ENCODE measurements at regions not wholly inside any gene's neighbourhood (a gene's known extent, or its start where the extent isn't known, plus 50 kb on each side); places are given as distances from the start of the nearest gene placed in this dataset.
"Not testable (repeated sequence)": the region's sequence is repeated elsewhere in the genome, so short reads cannot be mapped to it uniquely, and the experiment has no call there.

DNA sequence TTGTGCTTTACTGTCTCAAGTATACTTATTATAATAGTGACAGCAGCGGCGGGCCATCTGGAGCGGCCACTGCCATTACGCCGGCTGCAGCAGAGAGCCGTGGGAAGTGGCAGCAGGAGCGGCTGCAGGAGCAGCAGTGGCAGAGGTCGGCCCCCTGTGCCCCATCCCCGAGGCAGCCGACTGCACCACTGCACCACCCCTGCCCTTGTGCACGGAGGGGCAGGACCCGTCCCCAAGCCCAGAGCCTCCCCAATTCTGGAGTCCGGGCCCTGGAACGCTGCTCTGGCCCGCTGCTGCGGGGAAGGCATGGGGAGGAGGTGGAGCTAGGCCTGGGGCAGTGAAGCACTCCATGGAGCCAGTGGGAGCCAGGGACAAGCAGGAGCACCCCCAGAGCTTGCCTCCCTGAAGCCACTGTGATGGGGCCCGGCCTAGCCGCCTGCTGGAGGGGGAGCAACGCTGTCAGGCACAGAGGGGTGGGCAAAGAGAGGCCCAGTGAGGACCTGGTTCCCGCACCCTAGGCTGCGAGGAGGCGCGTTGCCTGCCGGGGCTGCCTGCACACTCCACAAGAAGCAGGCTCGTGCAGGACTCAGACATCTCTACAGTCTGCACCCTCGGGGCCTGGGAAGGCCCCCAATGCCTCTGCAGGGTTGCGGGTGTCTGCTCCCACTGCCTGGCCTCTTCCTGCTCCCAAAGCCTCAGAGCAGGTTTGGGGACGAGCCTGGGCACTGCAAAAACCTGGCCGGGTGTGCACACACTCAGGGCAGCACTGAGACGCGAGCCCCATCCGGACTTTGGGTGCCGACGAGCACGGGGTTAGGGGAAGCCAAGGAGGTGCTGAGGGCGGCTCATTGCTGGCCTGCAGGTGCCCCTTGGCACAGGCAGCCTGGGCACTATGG lies 74.2 kb upstream of the RASSF8 start:
- no peak for DNase-seq (ENCODE audit: low read depth, low spot score)
- POLR2A ChIA-PET = no interaction called here

GRCh38 chr12:25884920-25885234 lies 73.6 kb upstream of the RASSF8 start:
- H3K4me3 ChIP-seq (ENCODE audit: low read depth, low read length) = no peak overlapping the region
- no peak overlapping the region for H3K27ac ChIP-seq (ENCODE audit: low read depth, low read length)
- TF ChIP-seq, protein P1, sequence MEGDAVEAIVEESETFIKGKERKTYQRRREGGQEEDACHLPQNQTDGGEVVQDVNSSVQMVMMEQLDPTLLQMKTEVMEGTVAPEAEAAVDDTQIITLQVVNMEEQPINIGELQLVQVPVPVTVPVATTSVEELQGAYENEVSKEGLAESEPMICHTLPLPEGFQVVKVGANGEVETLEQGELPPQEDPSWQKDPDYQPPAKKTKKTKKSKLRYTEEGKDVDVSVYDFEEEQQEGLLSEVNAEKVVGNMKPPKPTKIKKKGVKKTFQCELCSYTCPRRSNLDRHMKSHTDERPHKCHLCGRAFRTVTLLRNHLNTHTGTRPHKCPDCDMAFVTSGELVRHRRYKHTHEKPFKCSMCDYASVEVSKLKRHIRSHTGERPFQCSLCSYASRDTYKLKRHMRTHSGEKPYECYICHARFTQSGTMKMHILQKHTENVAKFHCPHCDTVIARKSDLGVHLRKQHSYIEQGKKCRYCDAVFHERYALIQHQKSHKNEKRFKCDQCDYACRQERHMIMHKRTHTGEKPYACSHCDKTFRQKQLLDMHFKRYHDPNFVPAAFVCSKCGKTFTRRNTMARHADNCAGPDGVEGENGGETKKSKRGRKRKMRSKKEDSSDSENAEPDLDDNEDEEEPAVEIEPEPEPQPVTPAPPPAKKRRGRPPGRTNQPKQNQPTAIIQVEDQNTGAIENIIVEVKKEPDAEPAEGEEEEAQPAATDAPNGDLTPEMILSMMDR (IDR thresholded peaks at IDR 0.05; ENCODE audit: low read depth, low read length) = no peak
- H3K27me3 ChIP-seq (ENCODE audit: control insufficient read depth, insufficient read depth, low read length) = no peaks in the 10 kb centered on the region
- no peak for DNase-seq (ENCODE audit: low read depth, low spot score)
- H3K9me3 ChIP-seq (ENCODE audit: control insufficient read depth, insufficient read depth, low read length) = peaks cover 6% of the 10 kb centered on the region; the same call in 1 of the 2 replicates
- CTCF ChIA-PET = no interaction called here
- POLR2A ChIA-PET = no interaction called here

More for the DNA sequence above, 74.2 kb upstream of the RASSF8 start:
- TF ChIP-seq, protein P1 (IDR thresholded peaks at IDR 0.05; ENCODE audit: low read depth, low read length) = no peak
- CTCF ChIA-PET = no interaction called here
- Histone ChIP-seq H3K4me3 (ENCODE audit: low read depth, low read length) (no peak overlapping the region), H3K9me3 (ENCODE audit: control insufficient read depth, insufficient read depth, low read length) (peaks cover 6% of the 10 kb centered on the region; the same call in 1 of the 2 replicates), H3K27ac (ENCODE audit: low read depth, low read length) (no peak overlapping the region), H3K27me3 (ENCODE audit: control insufficient read depth, insufficient read depth, low read length) (no peaks in the 10 kb centered on the region)

DNA sequence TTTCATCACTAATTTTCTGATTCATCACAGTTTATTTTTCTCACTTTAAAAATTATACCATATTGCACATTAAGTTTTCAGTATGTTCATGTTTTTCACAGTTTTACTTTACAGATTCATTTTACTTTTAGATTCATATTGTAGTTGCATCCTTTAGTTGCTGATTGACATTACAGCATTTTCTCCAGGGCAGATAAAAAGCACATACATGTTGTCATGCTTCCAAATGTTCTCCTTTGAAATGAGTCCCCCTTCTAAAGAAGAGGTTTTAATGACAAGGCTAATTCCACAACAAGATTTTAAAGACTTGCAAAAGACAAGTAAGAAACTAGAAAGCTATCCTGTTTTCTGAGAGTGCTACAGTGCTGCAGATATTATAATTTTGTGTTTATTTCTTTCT lies 72.1 kb upstream of the RASSF8 start:
- TF ChIP-seq, protein P1 (IDR thresholded peaks at IDR 0.05; ENCODE audit: low read depth, low read length) = no peak
- POLR2A ChIA-PET = no interaction called here
- no peak overlapping the region for H3K27ac ChIP-seq (ENCODE audit: low read depth, low read length)
- CTCF ChIA-PET = no interaction called here
- H3K27me3 ChIP-seq (ENCODE audit: control insufficient read depth, insufficient read depth, low read length) = no peaks in the 10 kb centered on the region
- DNase-seq (ENCODE audit: low read depth, low spot score) = no peak
- H3K4me3 ChIP-seq (ENCODE audit: low read depth, low read length) = no peak overlapping the region
- H3K9me3 ChIP-seq (ENCODE audit: control insufficient read depth, insufficient read depth, low read length) = peaks cover 6% of the 10 kb centered on the region; the same call in 1 of the 2 replicates

- no peak for DNase-seq (ENCODE audit: low read depth, low spot score)
- no peak overlapping the region for H3K4me3 ChIP-seq (ENCODE audit: low read depth, low read length)
- no peak overlapping the region for H3K27ac ChIP-seq (ENCODE audit: low read depth, low read length)
- TF ChIP-seq, protein P1 (IDR thresholded peaks at IDR 0.05; ENCODE audit: low read depth, low read length) = no peak
- ChIA-PET CTCF (no interaction called here), POLR2A (no interaction called here)
- no peaks in the 10 kb centered on the region for H3K27me3 ChIP-seq (ENCODE audit: control insufficient read depth, insufficient read depth, low read length)
- peaks cover 6% of the 10 kb centered on the region; the same call in 1 of the 2 replicates for H3K9me3 ChIP-seq (ENCODE audit: control insufficient read depth, insufficient read depth, low read length)
Observed at GRCh38 chr12:25887367-25887766, 71.1 kb upstream of the RASSF8 start.

GRCh38 chr12:25889185-25889584 lies 69.3 kb upstream of the RASSF8 start:
- ChIA-PET CTCF (interaction anchor here (1.3 kb wide), 1 partner anchor 453 kb away, joined by 4 read pairs; no protein-coding TSS in a partner anchor), POLR2A (no interaction called here)
- Histone ChIP-seq H3K9me3 (ENCODE audit: control insufficient read depth, insufficient read depth, low read length) (peaks cover 2% of the 10 kb centered on the region; the same call in 1 of the 2 replicates), H3K4me3 (ENCODE audit: low read depth, low read length) (no peak overlapping the region), H3K27ac (ENCODE audit: low read depth, low read length) (no peak overlapping the region), H3K27me3 (ENCODE audit: control insufficient read depth, insufficient read depth, low read length) (no peaks in the 10 kb centered on the region)
- TF ChIP-seq, protein P1 (IDR thresholded peaks at IDR 0.05; ENCODE audit: low read depth, low read length) = no peak
- DNase-seq (ENCODE audit: low read depth, low spot score) = no peak

DNA sequence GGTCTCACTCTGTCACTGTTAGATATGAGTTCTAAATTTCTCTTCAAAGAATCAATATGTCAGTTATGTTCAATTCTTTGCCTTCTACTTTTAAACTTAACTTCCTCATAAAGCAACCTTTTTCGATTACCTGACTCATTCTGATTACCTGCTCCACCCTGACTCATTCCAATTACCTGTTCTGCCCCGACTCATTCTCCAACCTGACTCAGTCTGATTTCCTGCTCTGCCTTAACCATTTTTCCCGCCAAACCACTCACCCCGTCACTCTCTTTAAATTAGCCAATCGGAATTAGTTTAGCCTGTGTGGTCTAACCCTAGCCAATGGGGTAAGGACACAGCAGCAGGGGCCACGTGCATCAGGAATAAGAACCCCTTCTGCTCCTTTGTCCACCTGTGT lies 67.4 kb upstream of the RASSF8 start:
- POLR2A ChIA-PET = not testable (repeated sequence)

More for the DNA sequence above, 67.4 kb upstream of the RASSF8 start:
- H3K27me3 ChIP-seq (ENCODE audit: control insufficient read depth, insufficient read depth, low read length); H3K9me3 ChIP-seq (ENCODE audit: control insufficient read depth, insufficient read depth, low read length); H3K4me3 ChIP-seq (ENCODE audit: low read depth, low read length); H3K27ac ChIP-seq (ENCODE audit: low read depth, low read length); DNase-seq (ENCODE audit: low read depth, low spot score): not testable (repeated sequence)
- CTCF ChIA-PET = interaction anchor here (0.6 kb wide), 1 partner anchor 37 kb away, joined by 10 read pairs; no protein-coding TSS in a partner anchor

Data from AG04450 (cell line).